RPMI8226 (cell line): ENCODE measurements at regions not wholly inside any gene's neighbourhood (a gene's known extent, or its start where the extent isn't known, plus 50 kb on each side); places are given as distances from the start of the nearest gene placed in this dataset.
"Not testable (repeated sequence)": the region's sequence is repeated elsewhere in the genome, so short reads cannot be mapped to it uniquely, and the experiment has no call there.

Source experiments
- DNase-seq: peaks from one replicate; pipeline ENCODE4 v3.0.0-alpha.2; 2015

DNA sequence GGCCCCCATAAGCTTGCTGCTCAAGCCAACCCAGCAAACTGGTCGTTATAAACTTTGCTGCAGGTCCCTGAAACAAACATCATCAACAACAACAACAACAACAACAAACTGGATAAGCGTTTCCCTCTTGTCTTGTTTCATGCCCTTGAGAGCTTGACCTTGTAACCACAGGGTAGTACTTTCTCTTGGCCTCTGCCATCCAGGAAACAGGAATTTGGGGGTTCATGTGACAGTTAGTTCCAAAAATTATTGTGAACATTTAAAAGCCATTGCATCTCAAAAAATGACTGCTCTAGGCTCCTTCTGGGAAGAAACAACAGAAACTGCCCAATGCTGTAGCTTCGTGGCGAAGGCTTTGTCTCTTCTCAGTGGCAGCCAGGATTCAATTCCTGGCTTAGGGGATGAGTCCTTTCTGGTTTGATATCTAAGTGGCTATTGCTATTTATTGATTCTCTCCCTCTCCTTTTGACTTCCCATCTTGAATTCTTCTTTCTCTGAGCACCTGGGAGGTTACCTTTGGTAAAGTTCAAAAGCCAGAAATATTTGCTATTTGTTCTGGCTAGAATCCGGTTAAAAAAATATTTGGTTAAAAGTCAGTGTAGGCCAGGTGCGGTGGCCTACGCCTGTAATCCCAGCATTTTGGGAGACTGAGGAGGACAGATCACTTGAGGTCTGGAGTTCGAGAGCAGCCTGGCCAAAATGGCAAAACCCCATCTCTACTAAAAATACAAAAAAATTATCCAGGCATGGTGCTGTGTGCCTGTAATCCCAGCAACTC lies 52.0 kb upstream of the CPM start:
- no peak for DNase-seq

DNA sequence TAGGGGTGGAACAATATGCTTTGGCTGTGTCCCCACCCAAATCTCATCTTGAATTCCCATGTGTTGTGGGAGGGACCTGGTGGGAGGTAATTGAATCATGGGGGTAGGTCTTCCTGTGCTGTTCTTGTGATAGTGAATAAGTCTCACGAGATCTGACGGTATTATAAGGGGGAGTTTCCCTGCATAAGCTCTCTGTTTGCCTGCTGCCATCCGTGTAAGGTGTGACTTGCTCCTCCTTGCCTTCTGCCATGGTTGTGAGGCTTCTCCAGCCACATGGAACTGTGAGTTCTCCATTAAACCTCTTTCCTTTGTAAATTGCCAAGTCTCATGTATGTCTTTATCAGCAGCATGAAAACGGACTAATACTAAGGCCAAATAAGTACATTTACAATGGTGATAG lies 64.6 kb upstream of the CPM start:
- DNase-seq: not testable (repeated sequence)

DNA sequence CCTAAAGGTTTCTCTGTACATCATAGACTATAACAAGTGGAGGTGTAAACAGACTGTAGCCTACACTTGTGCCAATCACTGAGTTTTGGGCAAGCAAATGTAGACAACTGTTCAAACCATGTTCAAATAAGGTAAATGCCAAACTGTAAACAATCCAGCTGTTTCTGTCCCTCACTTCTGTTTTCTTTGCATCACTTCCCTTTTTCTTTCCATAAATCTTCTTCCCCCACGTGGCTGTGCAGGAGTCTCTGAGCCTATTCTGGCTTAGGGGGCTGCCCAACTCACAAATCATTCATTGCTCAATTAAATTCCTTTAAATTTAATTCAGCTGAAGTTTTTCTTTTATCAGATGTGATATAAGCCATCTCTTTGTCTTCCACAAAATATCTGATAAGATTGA lies 65.1 kb upstream of the CPM start:
- no peak for DNase-seq

DNA sequence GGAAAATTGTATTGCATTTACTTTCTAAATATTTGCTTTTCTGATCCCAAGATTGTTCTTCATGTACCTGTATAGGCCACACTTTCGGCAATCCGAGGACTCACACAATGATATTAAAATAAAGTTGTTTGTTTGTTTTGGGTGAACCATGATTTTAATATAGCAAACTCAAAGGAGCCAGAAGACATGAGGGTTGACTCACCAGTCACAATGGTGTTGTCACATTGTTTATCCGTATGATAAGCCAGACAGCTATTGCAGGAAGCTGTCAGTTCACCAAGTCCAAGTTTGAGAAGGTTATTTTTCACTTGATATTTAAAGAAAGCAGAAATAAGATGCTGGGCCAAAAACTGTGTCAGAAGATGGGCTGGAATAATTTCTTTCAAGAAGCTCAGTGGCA lies 67.1 kb upstream of the CPM start:
- DNase-seq: no peak

DNA sequence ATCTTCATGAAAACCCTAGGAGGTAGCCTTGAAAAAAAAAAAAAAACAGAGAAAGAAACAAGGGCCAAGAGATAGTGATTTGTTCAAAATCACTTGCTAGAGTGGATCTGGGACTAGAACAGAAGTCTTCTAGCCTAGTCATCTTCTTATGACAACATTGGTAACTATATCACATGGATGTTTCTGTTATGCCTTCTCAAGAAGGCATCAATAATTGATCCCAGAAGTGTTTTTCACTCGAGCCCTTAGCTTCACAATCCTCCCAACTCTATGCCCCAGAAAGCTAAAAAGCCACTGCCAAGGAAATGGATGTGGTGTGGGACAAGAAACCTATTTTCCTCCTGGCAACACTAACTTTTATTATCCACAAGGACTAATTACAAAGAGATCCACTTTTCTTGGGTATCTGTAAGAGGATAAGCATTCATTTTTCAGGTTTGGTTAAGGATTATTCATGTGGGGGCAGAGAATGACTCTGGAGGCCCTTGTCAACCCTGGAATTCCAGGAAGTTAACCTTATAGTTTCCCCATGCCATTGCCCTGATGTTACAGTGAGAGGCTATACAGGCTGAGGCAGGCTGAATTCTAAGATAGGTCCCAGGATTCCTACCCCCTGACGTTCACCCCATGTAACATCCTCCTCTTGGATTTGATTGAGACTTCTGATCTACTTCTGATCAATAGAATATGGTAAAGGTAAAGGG lies 67.7 kb upstream of the CPM start:
- no peak for DNase-seq

DNA sequence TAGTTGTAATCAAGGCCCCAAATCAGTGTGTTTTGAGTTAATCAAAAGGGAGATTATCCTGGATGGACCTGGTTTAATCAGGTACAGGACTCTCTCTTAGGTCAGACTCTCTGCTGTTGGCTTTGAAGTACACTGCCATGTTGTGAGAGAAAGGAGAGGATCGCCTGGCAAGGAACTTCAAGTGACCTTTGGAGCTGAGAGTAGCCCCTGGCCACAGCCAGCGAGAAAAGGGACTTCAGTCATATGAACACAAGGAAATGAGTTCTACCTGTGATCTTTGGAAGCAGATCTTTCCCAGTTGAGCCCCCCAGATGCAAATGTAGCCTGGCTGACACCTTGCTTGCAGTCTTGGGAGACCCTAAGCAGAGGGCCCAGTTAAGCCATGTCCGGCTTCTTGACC lies 68.3 kb upstream of the CPM start:
- DNase-seq: no peak

DNA sequence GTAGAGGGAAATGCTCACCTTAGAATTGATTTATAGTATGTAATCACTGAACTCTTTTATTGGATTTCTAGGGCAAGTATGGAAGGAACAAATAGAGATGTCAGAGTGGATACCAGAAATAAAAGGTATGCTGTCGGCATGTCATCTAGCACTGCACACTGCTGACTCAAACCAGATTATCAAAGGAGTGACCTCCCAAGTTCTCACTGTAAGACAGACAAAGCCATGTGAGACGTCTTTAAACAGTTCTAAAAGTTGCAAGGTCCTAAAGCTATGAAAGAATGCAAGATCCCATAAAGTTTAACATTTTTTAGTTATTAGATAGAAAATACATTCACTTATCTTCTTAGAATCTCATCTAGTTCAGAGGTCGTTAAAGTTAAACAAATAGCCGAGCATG lies 70.0 kb upstream of the CPM start:
- DNase-seq: no peak

DNA sequence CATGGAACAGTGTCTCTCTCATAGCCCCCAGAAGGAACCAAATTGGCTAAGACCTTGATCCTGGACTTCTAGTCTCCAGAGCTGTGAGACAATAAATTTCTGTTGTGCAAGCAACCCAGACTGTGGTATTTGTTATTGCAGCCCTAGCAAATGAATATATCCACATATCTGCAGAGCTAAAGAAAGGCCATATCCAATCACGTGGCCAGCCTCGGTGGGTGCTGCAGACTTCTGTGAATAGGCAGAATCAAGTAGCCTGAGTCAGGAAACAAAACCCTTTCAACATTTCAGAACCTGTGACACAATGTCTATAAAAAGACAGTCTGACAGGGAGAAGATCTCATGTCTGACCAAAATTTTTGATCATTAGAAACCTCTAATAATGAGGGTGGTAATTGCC lies 71.0 kb upstream of the CPM start:
- no peak for DNase-seq

DNA sequence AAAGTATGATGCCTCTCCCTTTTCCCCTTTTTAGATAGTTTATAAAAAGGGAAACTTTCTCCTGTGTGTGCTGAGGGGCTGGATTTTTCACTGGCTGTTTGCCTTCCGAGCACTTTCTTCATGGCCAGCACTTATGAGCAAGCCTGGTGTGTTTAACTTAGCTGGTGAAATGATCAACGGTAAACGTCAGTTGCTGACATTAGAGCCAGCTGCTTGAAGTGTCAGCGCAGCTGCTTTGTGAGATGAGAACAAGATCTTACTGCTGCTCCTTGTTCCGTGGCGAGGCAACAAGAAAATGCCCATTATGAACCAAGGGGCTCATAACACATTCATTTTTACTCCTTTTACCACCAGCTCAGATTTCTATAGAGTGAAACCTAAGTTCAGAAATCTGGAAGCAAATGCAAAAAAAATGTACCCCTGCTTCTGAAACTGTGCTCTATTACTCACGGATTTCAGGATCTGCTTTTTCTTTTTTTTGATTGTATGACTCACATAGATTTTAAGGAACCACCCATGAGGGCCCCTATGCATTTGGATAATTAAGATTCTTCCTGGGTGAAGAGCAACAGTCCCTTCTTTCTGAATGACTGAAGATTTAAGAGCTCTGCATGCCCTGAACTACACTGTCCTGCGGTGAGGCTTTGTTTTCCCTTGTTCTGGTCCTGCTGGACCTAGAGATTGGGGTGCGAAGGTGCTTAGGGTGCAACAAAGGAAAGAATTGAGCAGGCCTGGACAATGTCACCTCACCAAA lies 74.3 kb upstream of the CPM start:
- no peak for DNase-seq

DNA sequence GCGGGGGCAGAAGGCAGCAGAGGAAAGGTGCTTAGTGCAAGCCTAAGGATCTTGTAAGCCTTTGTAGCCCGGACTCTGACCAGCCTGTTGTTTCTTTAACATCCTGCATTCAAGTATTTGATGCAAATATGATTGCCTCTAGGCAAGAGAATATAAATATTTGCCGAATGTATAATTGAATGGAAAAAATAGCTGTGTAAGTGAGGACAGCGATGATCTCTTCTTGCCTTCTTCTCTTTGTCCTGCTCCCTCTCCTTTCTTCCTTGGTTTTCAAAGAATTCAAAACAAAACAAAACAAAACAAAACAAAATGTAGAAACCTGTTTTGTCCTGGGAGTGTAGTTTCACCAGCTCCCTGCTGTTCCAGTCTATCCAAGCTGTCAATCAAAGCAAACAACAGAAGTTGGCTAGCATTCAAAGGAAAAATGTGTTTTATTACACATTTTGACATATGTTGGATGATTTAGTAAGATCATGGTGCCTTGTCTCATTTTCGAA lies 74.9 kb upstream of the CPM start:
- no peak for DNase-seq

DNA sequence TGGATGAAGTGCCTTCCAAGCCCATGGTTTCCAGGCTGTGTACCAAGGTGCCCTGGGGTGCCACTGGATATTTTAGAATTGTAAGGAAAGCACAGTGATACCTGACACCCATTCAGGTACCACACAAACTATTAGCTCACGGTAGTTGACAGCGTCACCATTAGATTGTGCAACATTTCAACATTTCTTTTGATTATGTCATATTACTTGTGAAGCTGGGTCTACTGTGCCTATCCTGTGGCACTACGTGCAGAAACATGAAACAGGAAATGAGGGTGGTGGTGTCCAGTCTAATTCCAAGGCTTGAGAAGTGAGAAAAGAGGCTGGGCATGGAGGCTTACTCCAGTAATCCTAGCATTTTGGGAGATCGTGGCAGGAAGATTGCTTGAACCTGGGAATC lies 75.5 kb upstream of the CPM start:
- no peak for DNase-seq

DNA sequence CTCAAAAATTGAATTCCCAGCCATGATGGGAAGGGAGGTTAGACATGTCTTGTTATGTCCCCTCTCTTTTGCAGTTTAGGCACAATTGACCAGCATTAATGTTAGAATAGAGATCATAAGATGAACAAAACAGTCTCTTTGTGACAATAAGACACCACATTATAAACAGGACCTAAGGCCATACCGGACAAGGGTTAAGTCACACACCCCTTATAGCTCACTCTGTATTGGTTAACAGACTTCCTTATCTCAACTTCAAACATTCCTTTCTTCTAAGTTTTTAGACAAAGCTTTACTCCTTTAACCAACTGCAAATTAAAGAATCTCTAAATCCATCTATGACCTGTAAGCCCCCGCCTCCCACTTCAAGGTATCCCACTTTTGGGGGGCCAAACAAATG lies 81.1 kb upstream of the CPM start:
- DNase-seq: no peak

DNA sequence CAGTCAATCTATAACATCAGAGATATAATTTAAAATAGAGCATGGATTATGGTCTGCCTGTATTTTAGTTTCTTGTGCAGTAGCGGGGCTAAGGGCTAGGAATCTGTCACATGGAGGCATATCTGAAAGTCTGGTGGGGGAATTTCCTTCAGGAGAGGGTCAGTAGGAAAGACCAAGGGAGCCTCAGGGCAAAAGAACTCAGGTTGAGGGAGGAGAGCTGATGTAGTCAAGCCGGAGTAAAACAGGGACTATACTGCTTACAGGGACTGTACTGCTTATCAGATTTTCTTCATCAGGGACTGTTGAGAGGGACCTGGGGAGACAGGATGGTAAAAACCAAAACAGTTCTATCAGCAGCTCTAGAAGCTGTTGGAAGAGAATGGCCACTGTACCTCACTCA lies 82.0 kb upstream of the CPM start:
- no peak for DNase-seq

DNA sequence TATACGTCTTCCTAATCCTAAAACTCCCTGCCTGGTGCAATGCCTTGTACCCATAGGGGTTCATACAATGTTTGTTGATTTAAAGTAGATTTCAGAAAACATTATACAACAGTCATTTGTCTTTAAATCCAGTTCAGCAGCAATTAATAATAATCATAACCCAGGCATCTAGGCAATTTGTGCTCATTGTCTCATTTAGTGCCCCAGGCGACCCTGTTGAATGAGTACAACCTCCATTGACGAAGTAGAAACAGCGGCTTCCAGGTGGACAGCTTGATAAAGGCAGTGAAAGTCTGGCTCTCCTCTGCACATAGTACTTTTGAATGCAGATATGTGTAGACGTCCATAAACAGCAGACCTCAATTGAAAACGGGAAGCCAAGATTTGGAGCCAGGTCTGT lies 82.9 kb upstream of the CPM start:
- no peak for DNase-seq

DNA sequence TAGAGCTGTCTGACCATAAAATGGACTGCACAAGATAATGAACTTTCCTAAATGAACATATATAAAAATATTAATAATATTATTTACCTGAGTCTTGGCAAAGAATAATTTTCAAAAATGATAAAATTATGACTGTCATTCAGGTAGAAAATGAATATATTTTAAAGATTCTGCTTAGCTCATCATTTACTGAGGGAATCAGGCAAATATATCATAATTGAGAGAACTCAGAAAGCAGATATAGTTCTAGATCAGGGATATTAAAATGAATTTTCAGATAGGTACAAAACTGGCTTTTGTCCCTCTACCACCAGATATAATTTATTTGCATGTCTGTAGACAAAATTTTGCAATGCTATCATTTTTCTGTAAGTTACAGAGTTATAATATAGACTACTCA lies 86.1 kb upstream of the CPM start:
- DNase-seq: no peak

DNA sequence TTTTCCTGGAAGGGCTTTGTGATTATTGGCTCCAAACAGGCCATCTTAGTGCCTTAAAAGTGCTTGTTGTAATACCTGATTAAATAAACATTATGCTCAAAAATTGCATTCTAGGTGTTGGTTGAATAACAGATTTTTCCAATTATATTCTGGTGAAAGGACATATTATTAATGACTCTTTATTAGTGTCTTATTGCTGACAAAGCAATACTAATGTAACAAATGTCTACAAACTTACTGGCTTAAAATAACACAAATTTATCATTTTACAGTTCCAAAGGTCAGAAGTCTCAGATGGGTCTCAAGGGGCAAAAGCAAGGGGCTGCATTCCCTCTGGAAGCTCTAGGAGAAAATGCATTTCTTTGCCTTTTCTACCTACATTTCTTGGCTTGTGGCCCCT lies 86.9 kb upstream of the CPM start:
- no peak for DNase-seq

DNA sequence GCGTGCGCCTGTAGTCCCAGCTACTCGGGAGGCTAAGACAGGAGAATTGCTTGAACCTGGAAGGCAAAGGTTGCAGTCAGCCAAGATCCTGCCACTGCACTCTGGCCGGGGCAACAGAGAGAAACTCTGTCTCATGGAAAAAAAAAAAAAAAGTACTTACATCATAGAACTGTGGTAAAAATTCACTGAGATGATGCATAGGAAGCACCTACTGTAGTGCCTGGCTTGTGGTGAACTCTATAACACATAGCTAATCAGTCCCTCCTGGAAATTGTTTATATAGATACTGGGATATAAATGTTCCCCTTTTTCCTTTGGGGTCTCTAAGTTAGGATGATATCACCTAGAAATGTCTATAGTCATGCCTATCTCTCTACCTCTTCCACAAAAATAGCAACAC lies 89.7 kb upstream of the CPM start:
- DNase-seq: no peak

DNA sequence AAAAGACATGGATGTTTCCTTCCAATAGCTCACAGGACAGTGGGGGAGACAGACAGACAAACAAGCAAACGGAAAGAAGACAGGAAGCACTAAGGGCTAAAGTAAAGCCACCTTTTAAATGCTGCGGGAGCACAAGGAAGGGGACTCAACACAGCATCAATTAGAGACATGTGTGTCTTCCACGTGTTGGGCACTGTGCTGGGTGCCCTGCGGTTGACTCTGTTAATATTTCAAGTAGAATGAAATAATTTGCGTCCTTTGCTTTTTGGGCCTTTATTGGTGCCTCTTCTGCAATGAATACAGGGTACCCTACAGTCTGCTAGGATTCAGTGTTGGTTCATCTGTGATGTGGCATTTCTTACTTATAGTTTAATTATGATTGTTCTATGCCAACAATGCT lies 90.9 kb upstream of the CPM start:
- DNase-seq: no peak

DNA sequence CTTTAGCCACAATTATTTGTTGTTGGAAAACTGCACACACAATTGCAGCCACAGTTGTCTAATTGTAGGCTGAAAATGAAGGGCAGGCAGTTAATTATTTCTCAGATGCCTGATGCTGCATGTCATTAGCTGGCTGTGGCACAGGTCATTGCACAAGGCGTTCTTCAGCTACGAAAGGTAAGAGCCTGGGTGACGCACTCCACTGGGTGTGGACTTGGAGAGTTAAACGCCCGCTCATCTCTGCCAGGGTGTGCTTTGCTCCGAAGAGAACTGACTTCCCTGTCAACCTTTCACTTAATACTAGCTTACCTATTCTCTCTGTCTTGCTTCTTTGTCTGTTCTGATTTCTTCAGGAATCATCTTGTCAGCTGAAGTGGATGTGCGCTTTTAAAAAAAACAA lies 91.4 kb upstream of the CPM start:
- no peak for DNase-seq

DNA sequence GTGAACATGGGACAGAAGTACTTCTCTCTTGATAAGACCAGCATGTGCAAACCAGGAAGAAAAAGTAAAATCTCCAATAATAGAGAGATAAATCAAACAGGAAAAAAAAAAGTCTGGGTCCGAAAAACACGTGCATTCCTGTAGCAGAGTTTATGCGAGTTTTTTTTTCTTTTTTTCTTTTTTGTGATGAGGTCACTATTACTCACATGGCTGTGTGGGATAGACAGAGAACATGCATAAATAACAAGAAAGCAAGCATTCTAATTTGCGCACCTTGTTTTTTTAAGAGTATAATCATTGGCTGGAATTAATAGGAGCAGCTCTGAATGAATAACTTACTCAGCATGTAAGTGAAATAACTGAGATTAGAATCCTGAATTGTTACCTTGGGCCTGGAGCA lies 91.9 kb upstream of the CPM start:
- no peak for DNase-seq

DNA sequence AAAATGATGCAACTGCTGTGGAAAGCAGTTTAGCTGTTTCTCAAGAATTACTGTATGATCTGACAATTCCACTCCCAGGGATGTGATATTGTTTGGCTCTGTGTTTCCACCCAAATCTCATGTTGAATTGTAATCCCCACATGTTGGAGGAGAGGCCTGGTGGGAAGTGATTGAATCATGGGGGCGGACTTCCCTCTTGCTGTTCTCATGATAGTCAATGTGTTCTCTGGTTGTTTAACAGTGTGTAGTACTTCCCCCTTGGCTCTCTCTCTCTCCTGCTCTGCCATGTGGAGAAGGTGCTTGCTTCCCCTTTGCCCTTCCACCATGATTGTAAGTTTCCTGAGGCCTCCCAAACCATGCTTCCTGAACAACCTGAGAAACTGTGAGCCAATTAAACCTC lies 93.4 kb upstream of the CPM start:
- DNase-seq: no peak

DNA sequence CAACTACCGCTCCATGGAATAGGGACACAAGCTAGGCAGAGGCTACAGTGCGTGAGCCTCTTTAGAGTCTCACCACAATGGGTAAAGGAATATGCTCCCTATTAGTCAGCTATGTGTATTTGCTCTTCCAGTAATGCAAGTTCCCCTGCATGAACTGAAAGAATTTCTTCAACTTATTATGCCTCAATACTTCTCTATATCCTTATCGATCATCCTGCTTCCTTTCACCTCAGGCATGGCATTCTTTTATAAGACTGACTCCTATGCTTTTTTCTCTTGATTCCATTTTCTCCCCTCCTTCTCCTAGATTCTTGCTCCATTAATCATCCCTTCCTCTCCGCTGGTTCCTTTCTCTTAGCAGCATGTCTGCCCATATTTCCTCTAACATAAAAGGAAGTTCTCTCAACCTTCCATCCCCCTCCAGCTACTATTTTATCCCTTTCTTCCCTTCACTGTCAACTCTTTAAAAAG lies 94.5 kb upstream of the CPM start:
- DNase-seq: no peak

DNA sequence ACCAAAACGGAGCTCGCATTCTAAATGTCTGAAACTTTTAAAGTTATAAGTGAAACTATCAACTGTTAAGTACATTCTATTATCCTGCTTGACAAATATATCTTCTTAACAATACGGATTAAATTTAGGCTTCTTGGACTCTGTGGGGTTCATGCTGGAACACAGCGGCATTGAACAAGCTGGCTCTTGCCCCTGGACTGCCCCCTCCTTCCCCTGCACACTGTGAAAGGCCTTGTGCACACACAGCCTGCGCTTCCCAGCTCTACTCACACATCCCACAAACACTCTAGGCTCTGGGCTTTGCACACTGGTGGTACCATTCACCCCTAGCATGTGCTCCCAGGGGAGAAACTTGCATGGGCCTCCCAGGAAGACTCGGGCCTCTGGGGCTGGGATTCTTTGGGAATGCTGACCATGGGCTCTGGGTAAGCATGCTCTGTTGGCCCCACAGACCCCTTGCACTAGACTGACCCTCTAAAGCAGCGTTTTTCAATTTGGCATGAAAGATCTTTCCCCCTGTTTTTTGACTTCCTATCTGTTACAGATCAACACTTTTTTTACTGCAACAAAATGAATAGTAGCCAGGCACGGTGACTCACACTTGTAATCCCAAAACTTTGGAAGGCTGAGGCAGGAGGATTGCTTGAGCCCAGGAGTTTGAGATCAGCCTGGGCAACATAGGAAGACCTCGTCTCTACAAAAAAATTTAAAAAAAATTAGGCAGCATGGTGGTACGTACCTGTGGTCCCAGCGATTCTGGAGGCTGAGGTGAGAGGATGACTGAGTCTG lies 96.2 kb upstream of the CPM start:
- DNase-seq: no peak
